HG03521 (cell line): ENCODE measurements at regions not wholly inside any gene's neighbourhood (a gene's known extent, or its start where the extent isn't known, plus 50 kb on each side); places are given as distances from the start of the nearest gene placed in this dataset.

Experiments used
- ATAC-seq: cut with Tn5 transposase; IDR thresholded peaks from one replicate; pipeline ENCODE4 v1.9.1; 2021; ENCODE audit warnings: mild to moderate bottlenecking, moderate library complexity; ENCODE audit not compliant: unreplicated experiment

DNA sequence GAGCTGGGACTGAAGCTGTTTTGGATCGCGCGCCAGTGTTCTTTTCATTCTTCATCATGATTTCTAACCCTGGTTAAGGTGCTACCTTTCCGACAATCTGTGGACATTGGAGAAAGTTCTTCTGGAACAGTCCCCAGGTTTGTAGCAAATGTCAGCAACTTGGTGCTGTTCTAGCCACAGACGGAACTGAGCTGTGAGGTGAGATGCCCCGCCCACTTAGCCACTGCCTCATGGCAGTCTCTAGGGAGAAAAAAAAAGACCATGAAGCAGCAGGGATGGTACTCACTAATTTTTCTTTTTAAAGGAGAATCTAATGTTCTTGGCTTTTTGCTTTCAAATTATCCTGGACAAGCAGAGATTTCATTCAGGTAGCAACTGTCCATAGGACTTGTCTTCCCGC, 72.1 kb upstream of the STK32A start:
- ATAC-seq = no peak

DNA sequence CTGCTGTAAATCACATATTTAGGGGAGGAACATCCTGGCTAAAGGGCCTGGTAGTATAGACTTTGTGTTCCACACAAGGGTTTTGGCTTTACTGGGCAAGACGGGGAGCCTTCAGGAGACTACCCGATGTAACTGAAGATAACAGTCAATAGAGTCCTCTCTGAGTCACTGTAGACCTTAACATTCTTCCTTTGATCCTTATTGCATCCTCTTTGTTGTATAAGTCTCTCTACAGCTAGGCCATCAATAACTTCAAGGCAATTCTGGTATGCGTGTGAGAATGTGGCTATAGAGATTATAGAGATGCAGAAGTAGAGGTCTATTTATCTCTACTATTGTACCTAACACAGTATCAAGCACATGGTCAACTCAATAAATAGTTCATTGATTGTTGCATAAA, 67.3 kb upstream of the STK32A start:
- ATAC-seq = no peak

DNA sequence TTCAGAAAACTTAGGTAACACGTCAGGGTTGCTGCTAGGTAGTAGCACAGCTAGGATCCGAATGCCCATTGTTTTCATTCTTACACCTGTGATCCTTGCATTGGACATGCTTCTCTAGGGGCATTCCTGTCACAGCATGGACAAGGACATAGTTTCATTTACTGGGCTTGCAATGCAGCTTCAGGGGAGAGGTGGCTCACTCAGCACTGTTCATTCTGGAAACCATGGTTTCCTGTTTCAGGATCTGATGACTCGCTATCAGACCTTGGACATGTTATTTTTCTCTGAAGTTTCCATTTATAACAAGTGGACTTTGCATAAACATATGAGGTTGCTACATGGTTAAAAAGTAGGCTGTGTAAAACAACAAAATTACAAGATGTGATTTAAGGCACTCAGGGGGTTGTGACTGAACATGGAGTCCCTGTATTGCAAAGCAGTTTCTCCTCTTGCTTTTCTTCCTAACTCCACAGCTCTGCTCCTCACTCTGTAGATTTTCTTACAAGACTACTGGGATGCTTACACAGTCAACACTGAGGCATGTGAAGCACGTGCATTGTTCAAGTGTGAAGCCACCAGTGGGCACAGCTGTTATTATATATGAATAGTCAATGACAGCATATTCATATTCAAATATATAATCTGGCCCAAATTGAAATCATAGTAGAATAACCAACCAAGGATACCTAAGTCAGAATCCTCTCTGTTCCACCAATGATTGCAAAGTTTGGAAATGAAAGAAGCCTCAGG, 66.1 kb upstream of the STK32A start:
- ATAC-seq = peak; percentile 6

DNA sequence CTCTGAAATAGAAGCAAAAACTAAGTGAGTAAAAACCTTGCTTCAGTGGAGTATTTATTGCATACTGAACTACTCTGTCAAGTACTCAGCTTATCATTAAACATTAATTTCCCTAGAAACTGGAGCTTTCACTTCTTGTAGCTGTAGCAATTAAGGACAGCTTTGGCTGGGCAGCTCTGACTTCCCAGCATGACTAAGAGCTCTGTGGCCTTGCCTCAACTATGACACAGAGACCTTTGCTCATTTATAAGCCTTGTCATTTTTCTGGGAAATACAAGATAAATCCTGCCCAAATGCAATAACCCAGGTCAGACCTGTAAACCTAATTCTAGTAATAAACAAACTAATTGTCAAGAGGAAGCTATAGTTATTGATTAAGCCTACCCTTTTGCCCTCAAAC, 65.4 kb upstream of the STK32A start:
- peak; percentile 54 for ATAC-seq

DNA sequence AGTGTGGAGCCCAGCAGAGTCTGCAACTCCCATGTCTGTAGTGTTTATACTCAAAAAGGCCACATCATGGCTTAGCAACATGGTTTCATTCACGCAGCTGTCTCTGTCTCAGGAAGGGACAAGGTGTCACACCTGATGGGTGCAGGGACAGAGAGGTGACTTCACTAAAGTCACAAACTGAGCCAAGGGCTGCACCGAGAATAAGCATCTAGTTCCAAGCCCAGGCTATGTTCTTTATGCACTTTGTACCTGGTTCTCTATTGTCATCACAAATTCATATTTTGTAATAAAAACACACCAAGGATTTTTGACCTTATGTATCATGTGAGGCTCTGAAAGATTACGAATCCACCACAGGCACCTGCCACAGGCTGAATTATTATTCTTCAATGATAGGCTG, 64.9 kb upstream of the STK32A start:
- no peak for ATAC-seq

DNA sequence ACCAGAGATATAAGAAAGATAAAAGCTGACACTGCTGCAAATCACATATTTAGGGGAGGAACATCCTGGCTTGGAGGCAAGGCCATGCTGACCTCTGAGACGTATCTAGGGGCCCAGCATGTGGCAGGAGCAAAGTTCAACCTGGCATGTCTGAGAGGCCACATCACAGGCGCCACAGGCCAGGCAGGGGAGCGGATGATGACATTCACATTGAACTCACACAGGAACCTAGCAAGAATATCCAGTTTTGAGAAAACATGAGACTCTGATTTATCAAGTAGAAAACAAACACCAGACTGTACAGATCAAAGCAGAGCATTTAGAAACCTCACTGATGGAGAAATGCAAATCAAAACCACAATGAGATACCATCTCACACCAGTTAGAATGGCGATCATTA, 64.2 kb upstream of the STK32A start:
- peak; percentile 47 for ATAC-seq

DNA sequence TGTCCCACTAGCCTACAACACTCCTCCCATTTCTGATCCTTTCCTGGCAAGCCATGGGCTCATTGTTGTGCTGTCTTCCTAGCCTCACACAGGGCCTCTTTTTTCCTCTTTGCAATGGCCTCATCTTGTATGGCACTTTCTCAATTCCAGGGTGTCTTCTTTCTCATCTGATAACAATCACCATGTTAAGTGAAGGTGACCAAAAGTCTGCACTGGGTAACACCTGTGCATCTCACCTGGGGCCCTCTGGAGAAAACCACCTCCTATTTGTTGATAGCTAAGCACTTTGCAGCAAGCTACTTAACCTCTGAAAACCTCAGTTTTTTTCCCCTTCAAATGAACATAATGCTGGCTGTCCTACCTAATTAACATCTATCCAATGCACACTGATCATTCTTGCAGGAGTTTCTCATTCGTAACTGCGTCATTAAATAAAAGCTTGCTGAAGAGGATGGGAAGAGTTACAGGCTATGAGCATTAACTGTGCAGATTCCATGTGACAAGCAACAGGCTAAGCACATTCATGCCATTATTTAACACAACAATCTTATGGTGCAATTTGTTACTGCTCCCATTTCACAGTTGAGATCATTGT, 60.1 kb upstream of the STK32A start:
- ATAC-seq = no peak

DNA sequence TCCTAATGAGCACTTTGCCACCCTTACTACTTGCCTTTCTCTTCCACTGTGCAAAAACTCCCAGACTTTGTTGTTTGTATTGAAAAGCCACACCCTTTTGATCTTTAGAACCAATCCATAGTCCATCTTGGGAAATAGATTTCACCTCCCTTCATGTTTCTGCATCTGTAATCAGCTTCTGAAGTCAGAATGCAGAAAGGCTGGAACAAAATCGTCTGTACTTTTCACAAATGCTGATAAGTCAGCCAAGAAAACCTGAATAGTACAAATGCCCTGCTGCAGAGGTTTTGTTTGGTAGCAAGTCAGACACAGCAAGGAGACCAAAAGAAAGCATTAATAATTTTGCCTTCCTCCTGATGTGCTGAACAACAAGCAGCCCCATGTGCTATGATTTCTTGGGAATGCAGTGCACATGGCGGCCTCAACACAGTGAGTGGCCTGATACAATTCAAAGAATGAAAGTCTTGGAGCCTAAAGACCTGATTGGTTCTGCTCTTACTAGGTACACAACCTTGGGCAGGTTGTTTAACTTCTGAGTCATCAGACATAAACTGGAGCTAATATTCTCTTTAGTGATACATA, 59.2 kb upstream of the STK32A start:
- ATAC-seq = no peak

DNA sequence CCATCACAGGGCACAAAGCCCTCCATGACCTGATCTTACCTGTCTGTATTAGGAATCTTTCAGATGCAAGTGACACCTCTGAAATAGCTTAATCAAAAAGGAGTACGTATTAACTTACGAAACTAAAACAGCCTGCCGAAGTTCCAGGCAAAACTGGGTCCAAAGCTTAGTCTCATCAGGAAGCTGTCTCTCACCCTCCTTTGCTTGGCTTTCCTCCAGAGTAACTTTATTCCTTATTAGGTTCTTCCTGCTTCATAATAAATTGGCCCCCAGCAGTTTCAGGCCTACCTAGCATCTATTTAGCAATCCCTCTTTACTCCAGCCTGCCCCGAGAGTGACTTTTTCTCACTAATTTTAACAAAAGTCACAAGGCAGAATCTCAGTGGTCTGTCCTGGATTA, 58.4 kb upstream of the STK32A start:
- ATAC-seq = no peak

DNA sequence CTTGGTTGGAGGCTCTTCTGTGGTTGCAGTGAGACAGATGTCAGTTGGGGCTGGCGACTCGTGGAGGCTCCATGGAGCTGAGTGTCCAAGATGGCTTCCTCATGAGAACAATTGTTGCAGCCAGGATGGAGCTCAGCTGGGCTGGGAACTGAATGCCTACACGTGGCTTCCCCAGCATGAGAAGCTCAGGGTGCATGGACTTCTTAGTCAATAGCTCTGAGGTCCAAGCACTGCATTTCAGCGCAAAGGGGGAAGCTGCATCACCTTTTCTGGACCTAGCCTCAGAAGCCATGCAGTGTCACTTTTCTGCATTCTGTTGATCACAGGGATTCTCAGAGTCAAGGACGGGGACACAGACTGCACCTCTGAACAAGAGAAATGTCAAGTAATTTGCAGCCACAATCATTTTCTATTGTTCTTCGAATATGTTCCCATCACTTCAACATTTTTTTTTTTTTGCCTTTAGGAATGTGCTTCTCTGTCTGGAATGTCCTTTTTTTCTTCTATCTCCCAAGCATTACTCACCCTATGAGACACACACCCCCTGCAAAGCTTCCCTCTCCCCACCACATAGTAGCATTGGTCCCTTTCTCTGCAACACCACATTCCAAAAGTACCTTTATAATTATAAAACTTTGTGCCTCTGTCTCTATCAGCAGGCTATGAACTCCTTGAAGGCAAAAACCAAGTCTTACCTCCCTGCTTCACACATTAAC, 57.5 kb upstream of the STK32A start:
- no peak for ATAC-seq

- no peak for ATAC-seq
Observed at GRCh38 chr5:147179562-147180147, 55.2 kb upstream of the STK32A start.

DNA sequence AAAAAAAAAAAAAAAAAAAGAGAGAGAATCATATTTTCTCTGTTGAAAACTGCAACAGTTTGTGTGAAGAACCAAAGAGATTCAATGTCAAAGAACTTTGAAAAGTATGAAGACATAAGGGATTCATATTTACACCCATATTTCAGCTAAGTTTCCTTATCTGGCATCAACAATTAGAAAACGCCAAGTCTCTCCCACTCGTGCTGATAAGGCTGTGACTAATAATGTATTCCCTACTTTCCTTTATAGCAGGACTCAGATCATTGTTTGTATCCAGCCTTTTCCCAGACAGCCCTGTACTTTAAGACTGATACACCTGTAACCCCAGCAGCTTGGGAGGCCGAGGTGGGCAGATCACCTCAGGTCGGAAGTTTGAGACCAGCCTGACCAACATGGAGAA, 54.1 kb upstream of the STK32A start:
- ATAC-seq = no peak
